Keratinocyte (primary cell): ENCODE measurements at regions not wholly inside any gene's neighbourhood (a gene's known extent, or its start where the extent isn't known, plus 50 kb on each side); places are given as distances from the start of the nearest gene placed in this dataset.

Experiments used
- DNase-seq: peaks from one replicate; pipeline ENCODE4 v3.0.0-alpha.2; 2011; ENCODE audit warnings: low read depth, missing footprints, low spot score
- FAIRE-seq: peaks from 2 replicates; lab custom pipeline; 2011; peaks lifted over from hg19 to GRCh38; lab: Jason Lieb, UNC
- H2AFZ ChIP-seq: 2 replicates; pipeline ENCODE4 v1.6.0; 2012; ENCODE audit warnings: low read length, control low read depth, inconsistent platforms; ENCODE audit not compliant: control insufficient read depth
- H3K27ac ChIP-seq: 2 replicates; pipeline ENCODE4 v1.5.1; 2011; ENCODE audit warnings: low read length; ENCODE audit not compliant: control insufficient read depth, insufficient read depth
- H3K27me3 ChIP-seq: 3 replicates; pipeline ENCODE4 v1.6.0; 2011; ENCODE audit warnings: low read length; ENCODE audit not compliant: control insufficient read depth, insufficient read depth; ENCODE audit errors: extremely low read depth
- H3K36me3 ChIP-seq, 2 experiments: 2 replicates in 1 of 2; 3 replicates in 1 of 2; pipeline ENCODE4 v1.5.1; 2011; ENCODE audit warnings: low read length in 2 of 2, mild to moderate bottlenecking in 1 of 2; ENCODE audit not compliant: control insufficient read depth in 2 of 2, insufficient read depth in 2 of 2; ENCODE audit errors: extremely low read depth in 1 of 2
- H3K4me1 ChIP-seq: 3 replicates; pipeline ENCODE4 v1.5.1; 2011; ENCODE audit warnings: low read length; ENCODE audit not compliant: control insufficient read depth, insufficient read depth; ENCODE audit errors: extremely low read depth
- H3K4me2 ChIP-seq: 3 replicates; pipeline ENCODE4 v1.6.0; 2011; ENCODE audit warnings: low read depth, low read length; ENCODE audit not compliant: control insufficient read depth, insufficient read depth; ENCODE audit errors: extremely low read depth
- H3K4me3 ChIP-seq, 3 experiments: fragments of 200-600 bp in 1 of 3; sonication (generic) in 1 of 3; 2 replicates in 2 of 3; 3 replicates in 1 of 3; pipeline ENCODE4 v1.5.1; 2011 to 2016; ENCODE audit warnings: low read length in 3 of 3, mild to moderate bottlenecking in 3 of 3, control low read depth in 2 of 3, inconsistent platforms in 1 of 3, low read depth in 1 of 3, mixed read lengths in 1 of 3, mixed run types in 1 of 3, moderate library complexity in 1 of 3; ENCODE audit not compliant: control insufficient read depth in 2 of 3, insufficient read depth in 2 of 3; ENCODE audit errors: extremely low read depth in 1 of 3
- H3K79me2 ChIP-seq: 2 replicates; pipeline ENCODE4 v1.6.0; 2012; ENCODE audit warnings: low read length; ENCODE audit not compliant: control insufficient read depth, insufficient read depth
- H3K9ac ChIP-seq: 3 replicates; pipeline ENCODE4 v1.6.0; 2011; ENCODE audit warnings: low read length; ENCODE audit not compliant: control insufficient read depth, insufficient read depth; ENCODE audit errors: extremely low read depth
- H3K9me1 ChIP-seq: 3 replicates; pipeline ENCODE4 v1.6.0; 2011; ENCODE audit warnings: low read length; ENCODE audit not compliant: control insufficient read depth, insufficient read depth; ENCODE audit errors: extremely low read depth
- H3K9me3 ChIP-seq: 2 replicates; pipeline ENCODE4 v1.5.1; 2012; ENCODE audit warnings: low read depth, low read length; ENCODE audit not compliant: control insufficient read depth
- H4K20me1 ChIP-seq: 3 replicates; pipeline ENCODE4 v1.6.0; 2011; ENCODE audit warnings: low read length; ENCODE audit not compliant: control insufficient read depth, insufficient read depth; ENCODE audit errors: extremely low read depth
- CTCF ChIP-seq, 3 experiments: IDR thresholded peaks in 1 of 3; conservative IDR thresholded peaks in 1 of 3; optimal IDR thresholded peaks in 1 of 3; 2 replicates in 2 of 3; 3 replicates in 1 of 3; pipeline versions ENCODE3 to v1.5.1; 2011; ENCODE audit warnings: low read length in 3 of 3, mild to moderate bottlenecking in 3 of 3, moderate library complexity in 2 of 3, control low read depth in 1 of 3, inconsistent platforms in 1 of 3; ENCODE audit not compliant: insufficient read depth in 2 of 3; ENCODE audit errors: extremely low read depth in 1 of 3
- EZH2 ChIP-seq: IDR thresholded peaks from one replicate; pipeline ENCODE4 v1.6.1; 2012; ENCODE audit warnings: inconsistent platforms, mild to moderate bottlenecking, low read length, moderate library complexity
- dilution Hi-C: fragments of 300-500 bp; cut with MboI; formaldehyde crosslinking; loops from one replicate; pipeline ENCODE4 v1.7.0; 2020; ENCODE audit warnings: low sequenced_read_pairs; ENCODE audit not compliant: extremely low pct_ligation_motif_present

DNA sequence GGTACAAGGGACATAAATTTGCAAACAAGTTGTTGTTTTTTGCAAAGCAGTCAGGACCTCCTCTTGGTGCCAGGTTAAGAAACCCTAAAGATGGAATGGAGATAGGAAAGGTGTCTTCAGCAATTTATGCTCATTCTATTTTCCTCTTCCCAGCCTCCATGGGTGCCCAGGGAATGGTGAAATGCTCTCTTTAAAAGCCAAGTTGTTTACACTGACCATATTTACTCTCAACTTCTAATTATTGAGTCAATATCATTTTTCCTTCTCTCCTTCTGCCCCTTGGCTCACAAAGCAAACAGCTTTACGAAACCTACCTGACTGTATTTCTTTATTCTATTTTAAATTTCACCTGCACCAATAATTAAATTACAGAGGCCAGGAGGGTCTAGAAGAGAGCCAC is 138.5 kb upstream of the IRX3 start:
- H3K36me3 ChIP-seq = no peaks in the 10 kb centered on the region
- dilution Hi-C loops = no loop called here
- TF ChIP-seq CTCF (optimal IDR thresholded peaks at IDR 0.05 in 1 of 3, IDR thresholded peaks at IDR 0.05 in 1 of 3, conservative IDR thresholded peaks at IDR 0.05 in 1 of 3; ENCODE audit: extremely low read depth in 1 of 3, insufficient read depth in 2 of 3, low read length in 3 of 3) (no peak), EZH2 (no peak)
- no peak overlapping the region for H3K4me2 ChIP-seq
- H2AFZ ChIP-seq = no peak overlapping the region
- peaks cover 3% of the 10 kb centered on the region for H3K9me1 ChIP-seq
- peaks cover 1% of the 10 kb centered on the region for H3K9me3 ChIP-seq
- no peak overlapping the region for H3K9ac ChIP-seq
- H3K27ac ChIP-seq = no peak overlapping the region
- no peak overlapping the region for H3K4me3 ChIP-seq
- DNase-seq = no peak
- peaks cover 41% of the 10 kb centered on the region for H3K4me1 ChIP-seq
- H4K20me1 ChIP-seq = no peaks in the 10 kb centered on the region
- no peaks in the 10 kb centered on the region for H3K79me2 ChIP-seq
- no peaks in the 10 kb centered on the region for H3K27me3 ChIP-seq
- no peak for FAIRE-seq

DNA sequence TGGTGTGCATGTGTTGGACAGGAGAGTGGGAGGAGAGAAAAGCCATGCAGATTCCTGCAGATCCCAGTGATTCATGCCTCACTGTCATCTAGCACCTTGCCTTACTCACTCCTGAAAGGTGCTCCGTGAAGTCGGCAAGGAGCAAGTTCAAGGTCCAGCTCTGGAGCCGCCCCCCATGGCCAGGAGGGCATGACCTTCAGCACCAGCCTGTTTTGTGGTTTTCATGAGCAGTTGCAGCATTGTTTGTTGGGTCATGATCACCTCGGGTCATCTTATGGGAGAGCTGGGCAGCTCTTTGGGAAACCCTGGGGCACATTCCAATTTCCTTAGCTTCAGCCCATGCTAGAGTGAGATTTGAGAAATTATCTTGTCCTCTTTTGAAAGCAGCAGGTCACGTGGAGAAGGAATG is 137.5 kb upstream of the IRX3 start:
- H3K4me1 ChIP-seq = peaks cover 41% of the 10 kb centered on the region
- no peaks in the 10 kb centered on the region for H3K27me3 ChIP-seq
- no peaks in the 10 kb centered on the region for H3K79me2 ChIP-seq
- no peak overlapping the region for H3K9ac ChIP-seq
- dilution Hi-C loops = no loop called here
- no peak overlapping the region for H3K27ac ChIP-seq
- no peaks in the 10 kb centered on the region for H3K9me3 ChIP-seq
- H3K9me1 ChIP-seq = peaks cover 3% of the 10 kb centered on the region
- no peaks in the 10 kb centered on the region for H4K20me1 ChIP-seq
- no peak for DNase-seq
- peak; percentile 82 for FAIRE-seq
- no peak overlapping the region for H3K4me3 ChIP-seq
- no peaks in the 10 kb centered on the region for H3K36me3 ChIP-seq
- H2AFZ ChIP-seq = no peak overlapping the region
- H3K4me2 ChIP-seq = peak overlapping the region; percentile 3
- TF ChIP-seq EZH2 = no peak
- TF ChIP-seq CTCF (optimal IDR thresholded peaks at IDR 0.05 in 1 of 3, IDR thresholded peaks at IDR 0.05 in 1 of 3, conservative IDR thresholded peaks at IDR 0.05 in 1 of 3; ENCODE audit: extremely low read depth in 1 of 3, insufficient read depth in 2 of 3, low read length in 3 of 3) = no peak
